ENCODE measurements at regions not wholly inside any gene's neighbourhood (a gene's known extent, or its start where the extent isn't known, plus 50 kb on each side); places are given as distances from the start of the nearest gene placed in this dataset.
"Not testable (repeated sequence)": the region's sequence is repeated elsewhere in the genome, so short reads cannot be mapped to it uniquely, and the experiment has no call there.

- DNase-seq: not testable (repeated sequence)
Observed at GRCh38 chr6:16039892-16040627, 88.8 kb upstream of the MYLIP start.

GRCh38 chr6:16038938-16039337 lies 89.9 kb upstream of the MYLIP start:
- DNase-seq: no peak

- DNase-seq: no peak
Observed at GRCh38 chr6:16035488-16036080, 93.3 kb upstream of the MYLIP start.

DNA sequence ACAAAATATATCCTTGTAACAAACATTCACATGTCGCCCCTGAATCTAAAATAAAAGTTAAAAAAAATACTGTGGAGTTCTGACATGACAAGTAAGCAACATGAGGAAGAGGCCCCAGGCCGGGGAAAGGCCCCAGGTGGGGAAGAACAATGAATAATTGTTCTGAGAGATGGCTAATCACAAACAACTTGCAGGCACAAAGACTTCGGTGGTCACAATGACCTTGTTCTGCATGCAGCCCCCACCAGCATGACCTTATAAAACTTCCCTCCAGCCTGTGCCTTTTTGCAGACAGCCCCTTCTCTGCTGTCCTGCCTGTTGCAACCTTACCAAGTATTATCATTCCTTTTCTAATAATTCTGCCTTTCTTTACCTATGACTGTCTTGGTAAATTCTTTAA lies 95.7 kb upstream of the MYLIP start:
- DNase-seq: no peak

- DNase-seq: no peak
Observed at GRCh38 chr6:16031278-16031981, 97.5 kb upstream of the MYLIP start.

GRCh38 chr6:16028966-16029365 lies 99.9 kb upstream of the MYLIP start:
- no peak for DNase-seq

- DNase-seq: no peak
Observed at GRCh38 chr6:16020259-16020658, 108.6 kb upstream of the MYLIP start.

DNA sequence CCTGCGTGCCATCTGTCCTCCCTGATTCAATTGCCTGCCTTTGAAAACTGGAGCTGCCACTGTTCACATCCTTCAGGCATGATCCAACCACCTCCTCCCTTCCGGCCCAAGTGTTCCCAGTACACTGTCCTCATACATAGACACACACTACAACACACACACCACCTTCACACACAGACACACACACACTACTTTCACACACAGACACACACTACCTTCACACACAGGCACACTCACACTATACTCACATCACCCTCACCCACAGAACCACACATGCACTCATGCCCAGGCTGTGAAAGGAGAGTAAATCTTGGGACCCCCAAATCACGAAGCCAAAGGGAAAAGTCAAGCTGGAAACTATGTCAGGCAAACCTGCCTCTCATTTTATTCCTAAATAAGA lies 109.4 kb upstream of the MYLIP start:
- DNase-seq: no peak

DNA sequence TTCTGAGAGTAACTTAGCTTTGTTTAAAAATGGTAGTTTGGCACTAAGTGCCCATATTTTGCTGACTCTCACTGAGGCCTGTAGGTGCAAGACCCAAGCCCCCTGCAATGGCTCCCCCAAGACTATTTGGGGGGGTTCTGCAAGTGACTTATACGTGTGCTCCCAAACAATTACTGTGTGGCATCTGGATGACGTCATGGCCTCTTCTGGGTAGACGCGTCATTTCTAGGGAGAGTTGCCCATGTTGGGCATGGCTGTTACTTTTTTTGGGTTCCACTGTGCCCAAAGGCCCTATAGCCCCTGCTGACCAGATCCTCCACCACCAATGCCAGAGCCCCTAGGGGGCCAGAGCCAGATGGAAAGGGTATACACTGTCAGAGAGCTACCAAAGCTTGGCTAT lies 110.3 kb upstream of the MYLIP start:
- DNase-seq: no peak

- not testable (repeated sequence) for DNase-seq
Observed at GRCh38 chr6:16014325-16014724, 114.6 kb upstream of the MYLIP start.

GRCh38 chr6:16007146-16007545 lies 121.7 kb upstream of the MYLIP start:
- DNase-seq: no peak

DNA sequence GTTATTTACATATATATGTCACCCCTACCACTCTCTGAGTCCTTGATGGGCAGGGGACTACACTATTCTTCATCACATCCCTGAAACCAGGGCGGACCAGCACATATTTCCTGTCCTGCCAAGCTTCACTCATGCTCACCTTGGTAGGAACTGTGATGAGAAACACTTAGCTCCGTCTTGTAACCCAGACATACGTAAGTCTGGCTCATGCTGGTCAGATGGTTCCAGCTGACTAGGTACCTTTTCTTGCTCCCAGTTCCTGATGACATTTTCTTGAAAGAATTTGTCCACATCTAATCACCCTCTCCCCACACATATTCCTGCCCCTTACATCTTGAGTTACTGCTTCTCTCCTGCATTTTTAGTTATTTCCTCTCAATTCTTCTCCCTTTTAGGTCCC lies 122.2 kb upstream of the MYLIP start:
- no peak for DNase-seq

DNA sequence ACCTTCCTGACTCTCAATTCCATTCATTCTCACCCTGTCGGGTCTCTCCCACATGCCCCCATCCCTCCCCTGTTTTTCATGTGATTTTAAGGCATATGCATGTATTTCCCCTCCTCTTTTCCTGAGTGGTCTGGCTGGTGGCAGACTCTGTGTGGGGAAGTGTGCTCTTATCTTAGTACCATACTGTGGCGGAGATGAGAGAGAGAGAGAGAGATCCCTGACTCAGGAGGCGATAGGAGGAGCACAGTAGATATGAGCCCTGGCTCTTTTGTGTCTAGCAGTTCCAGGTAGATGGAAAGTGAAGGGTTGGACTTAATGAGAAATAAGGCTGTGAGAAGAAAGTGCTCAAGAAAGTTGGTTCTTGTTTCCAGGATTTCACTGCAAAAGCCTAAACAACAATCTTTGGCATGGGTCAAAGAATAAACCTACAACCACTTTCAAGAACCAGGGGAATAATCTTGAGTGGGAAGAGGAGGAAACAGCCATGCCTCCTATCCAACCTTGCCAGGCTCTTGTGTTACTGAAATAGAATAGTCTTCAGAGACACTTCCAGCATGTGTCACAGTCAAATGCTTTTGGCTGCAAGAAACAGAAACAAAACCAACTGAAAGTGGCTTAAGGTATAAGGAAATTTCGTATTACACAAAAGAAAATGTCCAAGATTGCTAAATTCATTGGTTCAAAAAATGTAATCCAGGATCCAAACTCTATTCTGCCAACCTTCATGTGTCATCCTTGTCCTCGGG lies 123.8 kb upstream of the MYLIP start:
- DNase-seq: no peak

GRCh38 chr6:16003197-16003491 lies 125.7 kb upstream of the MYLIP start:
- DNase-seq: no peak

- DNase-seq: no peak
Observed at GRCh38 chr6:16002332-16003196, 126.3 kb upstream of the MYLIP start.

DNA sequence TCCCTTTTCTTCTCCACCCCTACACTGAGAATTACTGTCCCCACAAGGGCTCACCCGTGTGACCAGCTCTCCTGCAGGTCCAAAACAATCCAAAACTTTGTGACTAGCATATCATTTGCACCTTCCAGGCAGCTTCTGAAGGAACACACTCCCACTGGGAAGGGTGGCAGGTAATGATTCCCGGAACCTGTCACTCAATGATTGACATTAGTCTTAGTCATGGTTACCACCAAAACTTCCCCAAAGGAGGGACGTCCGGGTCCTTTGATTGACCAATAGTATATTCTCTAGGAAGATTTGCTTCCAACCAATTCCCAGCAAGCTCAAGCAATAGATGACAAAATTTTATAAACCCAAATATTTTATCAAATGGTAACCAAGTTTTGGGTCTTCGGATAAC lies 127.7 kb upstream of the MYLIP start:
- DNase-seq: no peak

GRCh38 chr6:15999201-15999600 lies 129.7 kb upstream of the MYLIP start:
- DNase-seq: no peak

DNA sequence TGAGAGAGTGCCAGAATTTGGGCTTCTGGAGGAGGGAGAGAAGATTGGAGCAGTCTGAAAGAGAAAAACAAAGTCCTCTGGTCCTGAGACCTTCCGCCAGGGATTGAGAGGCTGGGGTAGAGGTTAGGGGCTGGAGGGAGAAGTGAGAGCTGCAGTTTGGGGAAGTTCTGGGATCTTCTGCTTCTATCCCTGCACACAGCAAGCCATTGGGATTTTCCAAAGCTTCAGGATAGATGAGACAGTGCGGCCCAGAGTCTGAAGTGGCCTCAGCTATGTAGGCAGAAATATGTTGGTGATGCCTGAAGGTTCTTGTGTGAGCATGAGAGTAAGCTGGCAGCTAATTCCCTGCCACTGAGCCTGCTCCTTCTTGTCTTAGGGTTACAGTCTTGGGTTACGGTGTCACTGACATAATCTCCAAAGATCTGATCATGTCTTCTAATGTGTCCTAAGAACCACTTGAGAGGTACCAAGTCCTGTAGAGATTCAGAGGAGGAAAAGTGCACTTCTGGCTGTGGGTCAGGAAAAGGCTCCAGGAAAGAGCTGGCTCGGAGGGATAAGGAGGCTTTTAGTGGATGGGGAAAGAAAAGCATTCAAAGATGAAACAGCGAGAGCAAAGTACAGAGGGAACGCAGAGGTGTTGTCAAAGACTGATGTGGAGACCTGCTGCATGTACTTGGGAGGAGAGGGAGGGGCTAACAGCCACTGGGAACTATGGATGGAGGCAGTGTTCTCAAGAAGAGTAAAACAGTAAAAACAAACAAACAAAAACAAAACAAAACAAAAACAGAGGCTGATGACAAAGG lies 131.1 kb upstream of the MYLIP start:
- no peak for DNase-seq

DNA sequence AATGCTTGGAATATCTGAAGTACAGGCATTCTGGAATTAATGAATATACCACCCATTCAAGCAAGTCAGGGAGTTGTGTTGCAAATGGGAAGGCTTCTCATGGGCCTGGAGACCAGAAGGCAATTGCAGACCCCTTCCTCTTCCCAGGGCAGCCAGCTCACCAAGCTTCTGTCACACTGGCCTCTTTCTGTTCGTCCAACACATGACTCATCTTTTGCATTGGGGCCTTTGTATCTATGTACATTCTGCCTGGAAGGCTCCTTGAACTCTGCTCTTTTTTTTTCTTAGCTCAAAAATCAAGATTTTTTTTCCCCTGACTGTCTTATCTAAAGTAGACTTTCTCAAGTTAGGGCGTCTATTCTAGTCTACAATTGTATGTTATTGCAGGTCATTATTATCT lies 132.9 kb upstream of the MYLIP start:
- no peak for DNase-seq

GRCh38 chr6:15995493-15995892 lies 133.4 kb upstream of the MYLIP start:
- no peak for DNase-seq

DNA sequence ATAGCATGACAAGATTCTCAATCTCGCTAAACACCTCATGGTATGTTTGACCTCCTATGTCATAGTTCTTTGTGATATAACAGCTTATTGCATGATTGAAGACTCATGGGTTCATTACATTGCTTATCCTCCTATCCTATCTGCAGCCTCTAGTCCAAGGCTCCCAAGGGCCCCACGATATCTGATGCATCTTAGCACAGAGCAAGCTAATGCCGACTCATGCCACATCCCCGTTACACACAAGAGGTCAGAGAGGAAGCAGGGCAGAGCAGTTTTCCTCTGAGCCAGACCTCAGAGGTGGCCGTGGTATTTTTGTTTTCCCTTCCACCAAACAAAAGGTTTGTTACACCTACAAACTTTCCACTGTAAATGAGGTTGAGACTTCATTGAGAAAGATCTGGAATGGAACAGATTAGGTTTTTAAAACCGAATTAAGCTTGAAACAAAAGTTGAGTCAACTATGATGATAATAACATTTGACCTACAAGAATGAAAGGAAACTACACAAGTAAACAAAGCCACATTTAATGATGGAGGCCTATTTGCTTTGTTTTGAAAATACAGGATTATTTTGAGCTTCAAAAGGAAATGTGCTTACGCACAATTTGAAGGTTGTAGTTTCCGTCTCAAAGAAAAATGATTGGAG lies 133.9 kb upstream of the MYLIP start:
- no peak for DNase-seq

All from NCI-H345 (cell line).